ENCODE measurements at regions not wholly inside any gene's neighbourhood (a gene's known extent, or its start where the extent isn't known, plus 50 kb on each side); places are given as distances from the start of the nearest gene placed in this dataset.

- TF ChIP-seq POLR2AphosphoS5 (IDR thresholded peaks at IDR 0.05; ENCODE audit: borderline replicate concordance, low read depth, low read length) (no peak), EZH2 (IDR thresholded peaks at IDR 0.05) (no peak)
Measured at GRCh38 chr11:93033093-93033492, 63.6 kb downstream of the MTNR1B start.
